ENCODE measurements at regions not wholly inside any gene's neighbourhood (a gene's known extent, or its start where the extent isn't known, plus 50 kb on each side); places are given as distances from the start of the nearest gene placed in this dataset.

GRCh38 chrX:149097786-149098185 lies 407.3 kb downstream of the IDS start:
- Histone ChIP-seq H3K27ac (no peak overlapping the region), H3K4me3 (no peak overlapping the region), H3K27me3 (no peaks in the 10 kb centered on the region), H3K36me3 (no peaks in the 10 kb centered on the region), H3K4me2 (peak overlapping the region in 8 of 11 experiments; percentile 13 to 60 (median 42); a peak in 10 of 22 replicates), H3K9me3 (replicated peaks in 1 of 11) (peaks cover 0 to 9% (median 0%) of the 10 kb centered on the region in 11 experiments; a peak in 7 of 22 replicates), H3K4me1 (peaks cover 0 to 22% (median 6%) of the 10 kb centered on the region in 10 experiments; a peak in 12 of 20 replicates), H4K20me1 (no peaks in the 10 kb centered on the region), H3K9ac (no peak overlapping the region)
- TF ChIP-seq Cebpa-rat (IDR thresholded peaks at IDR 0.05), result no peak

- no peaks in the 10 kb centered on the region for H4K20me1 ChIP-seq
- peaks cover 0 to 6% (median 0%) of the 10 kb centered on the region in 10 experiments; a peak in 5 of 20 replicates for H3K4me1 ChIP-seq
- H3K4me2 ChIP-seq, result no peak overlapping the region
- H3K36me3 ChIP-seq, result no peaks in the 10 kb centered on the region
- H3K9me3 ChIP-seq (replicated peaks in 1 of 11), result peaks cover under 1 to 18% (median 8%) of the 10 kb centered on the region in 11 experiments; a peak in 15 of 22 replicates
- no peak for TF ChIP-seq Cebpa-rat (IDR thresholded peaks at IDR 0.05)
- H3K27ac ChIP-seq, result no peak overlapping the region
- no peak overlapping the region for H3K4me3 ChIP-seq
- H3K27me3 ChIP-seq, result no peaks in the 10 kb centered on the region
- no peak overlapping the region for H3K9ac ChIP-seq
Observed at GRCh38 chrX:149092179-149092578, 412.9 kb downstream of the IDS start.

- Histone ChIP-seq H3K9ac (no peak overlapping the region), H3K36me3 (no peaks in the 10 kb centered on the region), H3K27me3 (no peaks in the 10 kb centered on the region), H4K20me1 (no peaks in the 10 kb centered on the region), H3K4me2 (no peak overlapping the region), H3K4me1 (no peaks in the 10 kb centered on the region), H3K27ac (no peak overlapping the region), H3K9me3 (replicated peaks in 1 of 11) (peaks cover 21 to 51% (median 29%) of the 10 kb centered on the region in 11 experiments), H3K4me3 (no peak overlapping the region)
- TF ChIP-seq Cebpa-rat (IDR thresholded peaks at IDR 0.05), result no peak
Observed at GRCh38 chrX:149079805-149080406, 425.2 kb downstream of the IDS start.

DNA sequence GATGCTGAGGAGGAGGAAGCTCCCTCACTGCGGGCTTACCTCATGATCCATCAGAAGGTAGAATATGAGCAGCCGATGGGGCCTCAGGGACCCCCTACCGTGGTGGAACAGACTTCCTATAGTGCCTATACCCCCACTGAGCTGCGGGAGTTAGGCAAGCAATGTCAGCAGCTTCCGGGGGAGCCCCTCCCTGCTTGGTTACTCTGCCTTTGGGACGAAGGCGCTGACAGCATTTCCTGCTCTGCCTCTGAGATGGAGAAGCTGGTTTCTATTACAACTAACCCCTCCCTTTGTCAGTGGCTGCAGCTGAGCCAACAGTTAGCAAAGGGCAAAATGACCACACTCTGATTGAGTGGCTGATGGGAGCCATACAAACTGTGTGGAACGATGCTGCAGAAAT lies 430.7 kb downstream of the IDS start:
- peak overlapping the region in 1 of 11 experiments; percentile 9; a peak in 1 of 22 replicates for H3K4me2 ChIP-seq
- H3K9me3 ChIP-seq (replicated peaks in 1 of 11), result peaks cover 8 to 37% (median 13%) of the 10 kb centered on the region in 11 experiments; a peak in 20 of 22 replicates
- no peaks in the 10 kb centered on the region for H3K27me3 ChIP-seq
- no peak overlapping the region for H3K27ac ChIP-seq
- no peaks in the 10 kb centered on the region; a peak in 1 of 20 replicates for H3K4me1 ChIP-seq
- no peak overlapping the region for H3K4me3 ChIP-seq
- H3K9ac ChIP-seq, result no peak overlapping the region
- TF ChIP-seq Cebpa-rat (IDR thresholded peaks at IDR 0.05), result no peak
- no peaks in the 10 kb centered on the region for H3K36me3 ChIP-seq
- H4K20me1 ChIP-seq, result no peaks in the 10 kb centered on the region

DNA sequence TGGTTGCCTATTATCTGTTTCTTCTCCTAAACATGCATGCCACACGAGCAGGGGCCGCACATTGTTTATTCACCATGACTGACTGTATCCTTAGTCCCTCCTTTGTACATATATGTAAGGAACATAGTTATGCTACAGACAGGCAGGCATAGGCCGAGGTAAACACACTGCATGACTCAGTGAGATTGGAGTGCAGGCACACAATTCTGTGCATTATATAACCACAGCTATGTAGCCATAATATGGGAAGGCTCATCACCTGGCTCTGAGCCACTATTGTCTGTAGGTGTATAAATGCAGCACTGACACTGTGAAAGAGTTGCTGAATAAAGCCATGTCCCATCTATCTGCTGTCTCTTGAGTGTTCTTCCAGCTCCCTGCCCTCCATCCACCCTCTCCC lies 431.6 kb downstream of the IDS start:
- no peaks in the 10 kb centered on the region; a peak in 1 of 20 replicates for H3K4me1 ChIP-seq
- H4K20me1 ChIP-seq, result no peaks in the 10 kb centered on the region
- H3K4me2 ChIP-seq, result no peak overlapping the region
- no peak for TF ChIP-seq Cebpa-rat (IDR thresholded peaks at IDR 0.05)
- no peaks in the 10 kb centered on the region for H3K27me3 ChIP-seq
- no peak overlapping the region for H3K27ac ChIP-seq
- no peak overlapping the region for H3K9ac ChIP-seq
- H3K4me3 ChIP-seq, result no peak overlapping the region
- H3K36me3 ChIP-seq, result no peaks in the 10 kb centered on the region
- H3K9me3 ChIP-seq (replicated peaks in 1 of 11), result peaks cover 0 to 28% (median 6%) of the 10 kb centered on the region in 11 experiments; a peak in 13 of 22 replicates

DNA sequence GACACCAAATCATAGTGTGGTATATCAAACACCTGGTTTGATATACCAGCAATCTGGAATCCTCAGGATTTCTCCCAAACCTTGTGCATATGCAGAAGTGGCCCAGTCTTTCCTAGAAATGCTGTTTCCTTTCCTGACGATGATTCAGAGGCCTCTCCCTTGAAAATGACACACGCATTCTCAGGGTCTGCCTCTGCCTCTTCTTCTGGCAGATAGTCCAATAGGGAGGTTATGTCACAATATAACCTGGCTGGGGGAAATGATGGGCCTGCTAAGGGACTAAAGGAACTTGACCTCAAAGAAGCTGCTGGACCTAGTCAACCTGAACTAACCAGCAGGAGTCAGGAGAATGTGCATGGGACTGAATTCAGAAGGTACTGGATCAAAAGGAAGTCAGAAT lies 435.2 kb downstream of the IDS start:
- Histone ChIP-seq H3K27ac (no peak overlapping the region), H3K36me3 (no peaks in the 10 kb centered on the region), H3K9me3 (replicated peaks in 1 of 11) (no peaks in the 10 kb centered on the region), H3K4me2 (no peak overlapping the region), H3K4me3 (no peak overlapping the region), H3K9ac (no peak overlapping the region), H4K20me1 (no peaks in the 10 kb centered on the region), H3K27me3 (no peaks in the 10 kb centered on the region), H3K4me1 (no peaks in the 10 kb centered on the region; a peak in 1 of 20 replicates)
- no peak for TF ChIP-seq Cebpa-rat (IDR thresholded peaks at IDR 0.05)

DNA sequence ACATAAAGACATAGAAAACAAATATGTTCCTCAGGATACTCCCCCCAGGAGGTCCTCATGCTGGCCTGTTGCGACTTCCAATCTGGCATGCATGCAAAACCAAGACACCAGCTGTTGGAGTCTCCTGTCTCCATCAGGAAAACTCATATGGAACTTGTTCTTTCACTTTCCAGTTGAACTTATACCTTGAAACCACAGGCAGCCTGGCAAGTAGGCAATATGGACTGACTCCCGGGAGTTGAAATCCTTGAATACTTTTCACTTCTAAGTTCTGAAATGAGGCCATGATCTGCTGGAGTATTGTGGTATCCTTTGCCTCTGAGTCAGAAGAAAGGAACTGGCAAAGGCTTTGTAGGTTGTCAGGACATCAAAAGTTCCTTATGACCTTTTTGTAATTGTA lies 444.2 kb downstream of the IDS start:
- no peak for TF ChIP-seq Cebpa-rat (IDR thresholded peaks at IDR 0.05)
- Histone ChIP-seq H3K36me3 (no peaks in the 10 kb centered on the region), H4K20me1 (no peaks in the 10 kb centered on the region), H3K4me1 (no peaks in the 10 kb centered on the region), H3K9me3 (replicated peaks in 1 of 11) (peaks cover 0 to 8% (median 0%) of the 10 kb centered on the region in 11 experiments; a peak in 3 of 22 replicates), H3K4me2 (no peak overlapping the region), H3K27ac (no peak overlapping the region), H3K27me3 (no peaks in the 10 kb centered on the region), H3K9ac (no peak overlapping the region), H3K4me3 (no peak overlapping the region)

Data from BLaER1 treated with 17β-estradiol and CSF1 and Interleukin-3, amounts not matched to agents 10 nM and 100 nM (cell line).